HUES48 (cell line): ENCODE measurements at regions not wholly inside any gene's neighbourhood (a gene's known extent, or its start where the extent isn't known, plus 50 kb on each side); places are given as distances from the start of the nearest gene placed in this dataset.

Experiments used
- H3K27ac ChIP-seq: one replicate; pipeline ENCODE4 v1.7.0; 2013; ENCODE audit warnings: low read depth, low read length, inconsistent platforms
- H3K27me3 ChIP-seq: 2 replicates; pipeline ENCODE4 v1.6.1; 2013; ENCODE audit warnings: mild to moderate bottlenecking, low read length; ENCODE audit not compliant: control insufficient read depth, insufficient read depth
- H3K36me3 ChIP-seq: 2 replicates; pipeline ENCODE4 v1.6.1; 2013; ENCODE audit warnings: low read length; ENCODE audit not compliant: control insufficient read depth, insufficient read depth
- H3K4me1 ChIP-seq: 2 replicates; pipeline ENCODE4 v1.6.1; 2013; ENCODE audit warnings: mild to moderate bottlenecking, low read length; ENCODE audit not compliant: control insufficient read depth, insufficient read depth
- H3K4me3 ChIP-seq: 2 replicates; pipeline ENCODE4 v1.5.1; 2013; ENCODE audit warnings: mild to moderate bottlenecking, low read depth, low read length
- H3K9ac ChIP-seq: 2 replicates; pipeline ENCODE4 v1.6.1; 2013; ENCODE audit warnings: mild to moderate bottlenecking, low read depth, low read length, moderate library complexity
- H3K9me3 ChIP-seq: 2 replicates; pipeline ENCODE4 v1.6.1; 2013; ENCODE audit warnings: low read length; ENCODE audit not compliant: control insufficient read depth, insufficient read depth

DNA sequence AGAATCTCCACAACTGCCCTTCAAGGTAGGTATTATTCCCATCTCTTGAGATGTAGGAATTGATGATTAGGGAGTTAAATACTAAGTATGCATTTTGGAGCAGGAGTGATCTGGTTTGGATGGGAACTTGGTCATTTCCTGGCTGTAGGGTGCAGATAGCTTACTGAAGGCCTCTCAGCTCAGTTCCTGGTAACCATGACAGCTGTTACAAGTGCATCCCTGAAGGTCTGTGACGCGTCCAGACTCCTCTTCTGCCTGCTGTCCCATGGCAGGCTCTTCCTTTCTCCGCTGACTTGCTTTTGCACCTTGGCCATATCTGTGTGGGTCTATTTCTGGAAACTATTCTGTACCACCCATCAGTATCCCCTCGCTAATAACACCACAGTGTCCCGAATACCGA lies 387.8 kb downstream of the ZNF536 start:
- Histone ChIP-seq H3K27ac (no peak overlapping the region), H3K27me3 (no peaks in the 10 kb centered on the region), H3K4me1 (no peaks in the 10 kb centered on the region), H3K36me3 (no peaks in the 10 kb centered on the region), H3K9ac (no peak overlapping the region), H3K4me3 (no peak overlapping the region), H3K9me3 (no peaks in the 10 kb centered on the region)

DNA sequence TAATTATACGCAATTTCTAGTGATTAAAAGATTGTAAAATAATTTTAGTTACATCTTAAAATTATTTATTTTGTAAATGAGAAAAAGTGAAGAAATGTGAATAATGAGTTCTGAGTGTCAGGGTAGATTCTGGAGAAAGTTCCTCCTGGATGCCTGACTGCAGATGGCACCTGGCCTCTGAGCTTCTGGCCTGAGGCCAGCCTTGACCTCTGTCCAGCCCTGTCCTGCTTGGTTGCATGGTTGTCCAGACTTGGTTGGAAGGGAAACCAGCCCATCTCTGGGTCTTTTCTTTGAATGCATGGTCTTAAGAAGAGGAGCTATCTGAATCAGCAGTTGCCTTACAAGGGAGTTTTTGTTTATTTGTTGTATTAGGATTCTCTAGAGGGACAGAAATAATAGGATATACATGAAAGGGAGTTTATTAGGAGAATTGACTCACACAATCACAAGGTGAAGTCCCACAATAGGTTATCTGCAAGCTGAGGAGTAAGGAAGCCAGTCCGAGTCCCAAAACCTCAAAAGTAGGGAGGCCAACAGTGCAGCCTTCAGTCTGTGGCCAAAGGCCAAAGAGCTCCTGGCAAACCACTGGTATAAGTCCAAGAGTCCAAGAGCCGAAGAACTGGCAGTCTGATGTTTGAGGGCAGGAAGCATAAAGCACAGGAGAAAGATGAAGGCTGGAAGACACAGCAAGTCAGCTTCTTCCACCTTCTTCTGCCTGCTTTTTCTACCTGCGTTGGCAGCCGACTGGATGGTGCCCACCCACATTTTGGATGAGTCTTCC lies 385.8 kb downstream of the ZNF536 start:
- no peak overlapping the region for H3K27ac ChIP-seq

DNA sequence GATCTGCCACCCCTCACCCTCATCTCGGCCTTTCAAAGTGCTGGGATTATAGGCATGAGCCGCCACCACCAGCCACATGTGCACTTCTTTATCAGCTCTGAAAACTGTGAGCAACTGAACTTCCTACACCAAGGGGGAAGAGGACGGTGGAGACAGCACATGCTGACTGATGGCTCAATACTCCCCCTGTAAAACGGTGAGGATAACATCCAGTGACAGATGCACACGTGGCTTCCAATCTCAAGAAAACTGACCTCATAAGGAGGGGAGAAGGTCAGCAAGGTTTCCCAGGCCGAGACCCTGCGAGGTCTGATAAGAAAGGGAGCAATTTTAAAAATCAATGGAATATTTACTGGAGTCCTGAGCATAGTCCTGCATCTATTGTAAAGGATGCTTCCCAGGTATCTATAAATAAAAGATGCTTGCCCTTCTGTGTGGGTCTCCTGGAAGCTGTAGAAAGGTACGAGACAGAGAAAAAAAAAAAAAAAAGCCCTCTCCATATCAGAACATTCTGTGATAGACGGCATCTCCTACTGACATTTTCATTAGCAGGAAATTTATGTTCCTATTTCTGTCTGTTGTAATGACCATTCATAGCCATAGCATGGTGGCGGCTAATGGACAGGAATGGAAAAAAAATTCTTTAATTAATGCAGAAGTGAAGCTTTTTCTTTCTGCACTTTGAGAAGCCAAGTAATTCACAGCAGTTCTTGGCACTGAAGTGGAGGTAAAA lies 385.1 kb downstream of the ZNF536 start:
- no peaks in the 10 kb centered on the region for H3K27me3 ChIP-seq
- H3K9me3 ChIP-seq, result no peaks in the 10 kb centered on the region
- no peaks in the 10 kb centered on the region for H3K36me3 ChIP-seq
- H3K9ac ChIP-seq, result no peak overlapping the region
- H3K4me3 ChIP-seq, result no peak overlapping the region
- H3K27ac ChIP-seq, result no peak overlapping the region
- no peaks in the 10 kb centered on the region for H3K4me1 ChIP-seq

More for the DNA sequence above, 385.8 kb downstream of the ZNF536 start:
- Histone ChIP-seq H3K4me3 (no peak overlapping the region), H3K27me3 (no peaks in the 10 kb centered on the region), H3K36me3 (no peaks in the 10 kb centered on the region), H3K9ac (no peak overlapping the region), H3K9me3 (no peaks in the 10 kb centered on the region), H3K4me1 (no peaks in the 10 kb centered on the region)

DNA sequence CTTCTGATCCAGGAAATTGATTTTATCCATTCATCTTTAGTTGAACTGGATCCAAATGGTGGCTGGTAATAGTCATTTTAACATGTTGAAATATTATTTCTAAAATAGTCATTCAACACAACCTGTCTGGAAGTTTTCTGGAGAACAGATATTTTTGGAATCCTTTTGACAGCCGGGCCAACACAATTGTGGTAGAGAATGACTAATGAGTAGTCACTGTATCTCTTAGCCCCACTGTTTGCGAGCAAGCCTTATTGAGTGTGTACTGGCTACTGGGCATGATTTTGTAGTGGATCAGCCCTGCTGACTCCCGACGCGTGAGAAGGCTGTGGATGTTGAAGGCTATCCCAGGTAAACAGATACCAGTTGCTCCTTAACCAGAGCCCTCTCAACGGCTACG lies 383.4 kb downstream of the ZNF536 start:
- Histone ChIP-seq H3K27ac (no peak overlapping the region), H3K9ac (no peak overlapping the region), H3K4me3 (no peak overlapping the region), H3K27me3 (no peaks in the 10 kb centered on the region), H3K9me3 (no peaks in the 10 kb centered on the region), H3K36me3 (no peaks in the 10 kb centered on the region), H3K4me1 (no peaks in the 10 kb centered on the region)

DNA sequence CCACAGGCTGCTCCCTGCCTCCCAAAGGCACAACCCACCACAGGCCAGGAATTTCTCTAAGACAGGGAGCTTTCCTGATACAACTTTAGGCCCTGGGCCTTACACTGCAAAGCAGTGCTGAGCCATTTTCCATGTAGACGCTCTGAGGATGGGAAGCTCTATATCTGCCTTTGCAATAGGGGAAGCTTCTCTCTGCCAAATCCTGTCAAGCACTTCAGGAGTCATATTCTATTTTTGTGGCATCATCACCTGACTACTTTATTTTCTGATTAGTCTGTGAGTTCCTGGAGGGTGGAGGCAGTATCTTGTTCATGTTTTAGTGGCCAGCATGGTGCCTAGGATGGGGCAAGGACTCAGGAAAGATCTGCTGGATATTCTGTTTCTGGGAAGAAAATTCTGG lies 382.0 kb downstream of the ZNF536 start:
- Histone ChIP-seq H3K9ac (no peak overlapping the region), H3K9me3 (peaks cover 4% of the 10 kb centered on the region; the same call in 1 of the 2 replicates), H3K27me3 (no peaks in the 10 kb centered on the region), H3K4me1 (no peaks in the 10 kb centered on the region), H3K27ac (no peak overlapping the region), H3K4me3 (no peak overlapping the region), H3K36me3 (no peaks in the 10 kb centered on the region)

DNA sequence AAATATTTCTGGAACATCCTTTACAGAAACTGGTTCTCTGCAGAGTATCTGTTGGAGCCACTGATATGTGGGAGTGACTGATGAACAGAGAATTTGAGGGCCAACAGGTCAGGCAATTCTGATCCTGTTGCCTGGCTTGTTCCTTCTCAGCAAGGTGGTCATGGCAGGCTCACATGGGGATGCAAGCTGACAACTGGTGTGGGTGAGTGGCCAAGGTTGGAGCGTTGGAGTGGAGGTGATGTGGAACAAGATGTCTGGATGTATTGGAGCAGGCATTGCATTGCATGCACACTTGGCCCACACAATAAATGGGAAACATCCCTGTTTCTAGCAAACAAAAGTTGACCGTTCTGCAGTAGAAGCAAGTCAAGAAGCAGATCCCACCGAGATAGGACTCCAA lies 380.7 kb downstream of the ZNF536 start:
- H3K4me1 ChIP-seq, result no peaks in the 10 kb centered on the region
- H3K27ac ChIP-seq, result no peak overlapping the region
- H3K4me3 ChIP-seq, result no peak overlapping the region
- H3K27me3 ChIP-seq, result no peaks in the 10 kb centered on the region
- H3K36me3 ChIP-seq, result no peaks in the 10 kb centered on the region
- H3K9me3 ChIP-seq, result peaks cover 4% of the 10 kb centered on the region; the same call in 1 of the 2 replicates
- no peak overlapping the region for H3K9ac ChIP-seq

DNA sequence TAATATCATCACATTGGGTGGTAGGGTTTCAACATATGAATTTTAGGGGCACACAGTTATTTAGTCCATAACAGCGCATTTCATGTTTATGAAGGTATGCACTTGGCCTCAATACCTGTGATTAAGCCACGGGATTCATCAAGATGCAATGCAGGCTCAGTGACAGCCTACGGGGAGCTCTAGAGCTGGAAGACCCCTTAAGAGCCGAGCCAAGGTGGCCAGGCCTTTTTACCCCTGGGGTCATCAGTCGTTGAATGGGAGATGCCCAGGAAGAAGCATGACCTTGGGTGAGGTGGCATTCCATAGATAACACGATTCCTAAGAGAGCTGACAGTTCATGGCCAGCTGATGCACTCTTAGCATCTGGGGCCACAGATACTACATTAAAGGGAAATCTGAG lies 380.0 kb downstream of the ZNF536 start:
- H3K27me3 ChIP-seq, result no peaks in the 10 kb centered on the region
- no peak overlapping the region for H3K27ac ChIP-seq
- H3K9ac ChIP-seq, result no peak overlapping the region
- no peaks in the 10 kb centered on the region for H3K36me3 ChIP-seq
- no peak overlapping the region for H3K4me3 ChIP-seq
- no peaks in the 10 kb centered on the region for H3K4me1 ChIP-seq
- H3K9me3 ChIP-seq, result peaks cover 4% of the 10 kb centered on the region; the same call in 1 of the 2 replicates

DNA sequence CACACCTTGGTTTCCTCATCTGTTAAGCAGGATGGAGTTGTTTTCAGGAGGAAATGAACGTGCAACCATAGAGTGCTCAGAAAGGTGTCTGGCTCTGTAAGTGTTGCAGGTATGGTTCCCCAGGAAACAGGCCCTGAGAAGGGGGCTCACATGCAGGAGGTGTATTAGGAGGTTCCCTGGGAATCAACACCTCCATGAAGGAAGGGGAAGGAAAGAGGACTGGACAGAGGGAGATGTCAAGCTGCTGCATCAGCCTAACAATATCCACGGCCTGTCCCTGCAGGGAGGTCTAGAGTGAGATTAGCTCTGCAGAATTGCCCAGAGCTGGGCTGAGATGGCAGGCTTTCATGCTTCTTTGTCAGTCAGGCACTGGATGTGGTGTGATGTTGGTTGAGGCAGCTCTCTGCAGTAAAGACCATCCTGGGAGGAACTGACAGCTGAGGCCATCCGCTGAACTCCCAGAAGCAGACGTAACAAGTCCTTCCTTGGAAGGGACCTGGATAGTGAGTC lies 373.3 kb downstream of the ZNF536 start:
- no peak overlapping the region for H3K4me3 ChIP-seq
- H3K9ac ChIP-seq, result no peak overlapping the region
- H3K9me3 ChIP-seq, result peaks cover 4% of the 10 kb centered on the region; the same call in 1 of the 2 replicates
- H3K27ac ChIP-seq, result no peak overlapping the region
- H3K4me1 ChIP-seq, result no peaks in the 10 kb centered on the region
- no peaks in the 10 kb centered on the region for H3K36me3 ChIP-seq
- H3K27me3 ChIP-seq, result no peaks in the 10 kb centered on the region

DNA sequence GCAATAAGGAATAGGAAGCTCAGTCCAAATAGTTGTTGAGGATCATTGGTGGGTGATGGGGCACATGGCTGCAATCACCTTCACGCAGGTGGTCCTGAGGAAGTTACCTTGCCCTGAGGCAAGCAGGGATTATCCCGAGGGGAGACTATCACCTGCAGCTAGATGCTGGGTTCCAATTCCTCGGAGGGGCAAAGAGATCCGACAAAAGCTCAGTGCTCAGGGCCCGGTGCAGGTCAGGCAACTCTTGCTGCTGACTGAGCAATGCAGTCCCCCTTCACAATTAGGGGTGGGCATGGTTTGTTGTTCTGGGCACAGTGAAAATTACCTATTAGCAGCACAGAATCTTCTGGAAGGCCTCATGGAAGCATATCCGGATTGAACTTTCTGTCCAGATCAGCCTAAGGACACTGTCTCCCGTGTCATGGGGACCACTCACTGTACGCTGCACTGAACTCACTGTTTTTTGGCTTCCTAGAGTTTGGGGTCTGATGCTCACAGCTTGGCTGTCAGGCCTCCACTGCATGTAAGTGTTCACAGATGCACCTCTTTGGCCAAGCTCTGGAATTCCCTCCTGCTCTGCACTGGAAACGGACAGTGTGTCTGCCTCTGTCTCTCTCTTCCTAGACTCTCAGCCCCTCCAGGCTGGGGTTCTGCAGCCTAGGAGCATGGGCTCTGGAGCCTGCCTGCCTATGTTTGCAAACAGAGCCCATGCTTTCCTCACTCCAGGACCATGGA lies 372.7 kb downstream of the ZNF536 start:
- peaks cover 4% of the 10 kb centered on the region; the same call in 1 of the 2 replicates for H3K9me3 ChIP-seq
- no peaks in the 10 kb centered on the region for H3K4me1 ChIP-seq
- H3K27me3 ChIP-seq, result no peaks in the 10 kb centered on the region
- H3K27ac ChIP-seq, result no peak overlapping the region
- H3K9ac ChIP-seq, result no peak overlapping the region
- no peaks in the 10 kb centered on the region for H3K36me3 ChIP-seq
- no peak overlapping the region for H3K4me3 ChIP-seq

DNA sequence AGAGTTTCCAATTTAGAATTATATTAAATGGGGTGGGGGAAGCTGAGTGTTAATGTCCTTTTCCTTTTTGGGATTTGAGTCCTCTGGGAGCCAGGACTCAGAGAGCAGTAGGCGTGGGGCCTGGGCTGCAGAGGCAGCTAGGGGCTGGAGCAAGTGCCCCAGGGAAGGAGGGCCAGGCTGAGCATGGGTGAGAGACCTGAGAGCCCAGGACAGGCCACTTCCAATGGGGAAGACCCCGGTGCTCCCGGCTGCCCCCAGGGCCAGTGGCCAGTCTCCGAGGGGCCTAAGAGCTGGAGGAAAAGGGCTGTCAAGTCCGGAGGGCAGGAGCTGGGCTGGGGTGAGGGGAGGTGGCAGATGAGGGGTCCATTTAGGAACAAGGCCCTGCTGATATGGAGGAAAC lies 371.5 kb downstream of the ZNF536 start:
- no peak overlapping the region for H3K9ac ChIP-seq
- H3K4me3 ChIP-seq, result no peak overlapping the region
- no peaks in the 10 kb centered on the region for H3K36me3 ChIP-seq
- H3K9me3 ChIP-seq, result no peaks in the 10 kb centered on the region
- H3K27me3 ChIP-seq, result no peaks in the 10 kb centered on the region
- H3K4me1 ChIP-seq, result no peaks in the 10 kb centered on the region
- no peak overlapping the region for H3K27ac ChIP-seq
